ENCODE measurements at regions not wholly inside any gene's neighbourhood (a gene's known extent, or its start where the extent isn't known, plus 50 kb on each side); places are given as distances from the start of the nearest gene placed in this dataset.

- ChIA-PET POLR2A (no interaction called here), CTCF (no interaction called here)
- no peak for DNase-seq (ENCODE audit: unreplicated experiment)
- Mint-ChIP-seq H3K27me3 (ENCODE audit: insufficient read depth, unreplicated experiment) (peaks cover 32% of the 10 kb centered on the region), H3K27ac (ENCODE audit: low read depth, unreplicated experiment) (no peak overlapping the region), H3K4me1 (ENCODE audit: insufficient read depth, unreplicated experiment) (no peaks in the 10 kb centered on the region), H3K4me3 (ENCODE audit: unreplicated experiment) (no peak overlapping the region), H3K36me3 (ENCODE audit: insufficient read depth, unreplicated experiment) (no peaks in the 10 kb centered on the region), H3K9me3 (ENCODE audit: unreplicated experiment) (no peaks in the 10 kb centered on the region)
- no TSS peak for BruUV-seq (replicated peaks)
- intact Hi-C loops (cut with micrococcal nuclease): no loop called here
- TF ChIP-seq CTCF (IDR thresholded peaks at IDR 0.05; ENCODE audit: unreplicated experiment): no peak
Measured at GRCh38 chr12:131611416-131612091, 99.3 kb upstream of the SFSWAP start.

- H3K36me3 Mint-ChIP-seq (ENCODE audit: insufficient read depth, unreplicated experiment): no peaks in the 10 kb centered on the region
- H3K4me3 Mint-ChIP-seq (ENCODE audit: unreplicated experiment): no peak overlapping the region
- intact Hi-C loops (cut with micrococcal nuclease): no loop called here
- no peak overlapping the region for H3K27ac Mint-ChIP-seq (ENCODE audit: low read depth, unreplicated experiment)
- TF ChIP-seq CTCF (IDR thresholded peaks at IDR 0.05; ENCODE audit: unreplicated experiment): no peak
- no peak for DNase-seq (ENCODE audit: unreplicated experiment)
- peaks cover 39% of the 10 kb centered on the region for H3K27me3 Mint-ChIP-seq (ENCODE audit: insufficient read depth, unreplicated experiment)
- no TSS peak for BruUV-seq (replicated peaks)
- ChIA-PET POLR2A (no interaction called here), CTCF (no interaction called here)
- no peaks in the 10 kb centered on the region for H3K9me3 Mint-ChIP-seq (ENCODE audit: unreplicated experiment)
- no peaks in the 10 kb centered on the region for H3K4me1 Mint-ChIP-seq (ENCODE audit: insufficient read depth, unreplicated experiment)
Measured at GRCh38 chr12:131612092-131612755, 98.7 kb upstream of the SFSWAP start.

GRCh38 chr12:131613186-131613585 is 97.7 kb upstream of the SFSWAP start:
- no peaks in the 10 kb centered on the region for H3K36me3 Mint-ChIP-seq (ENCODE audit: insufficient read depth, unreplicated experiment)
- no peak for DNase-seq (ENCODE audit: unreplicated experiment)
- TF ChIP-seq CTCF (IDR thresholded peaks at IDR 0.05; ENCODE audit: unreplicated experiment): no peak
- ChIA-PET POLR2A (no interaction called here), CTCF (no interaction called here)
- no peak overlapping the region for H3K27ac Mint-ChIP-seq (ENCODE audit: low read depth, unreplicated experiment)
- H3K4me1 Mint-ChIP-seq (ENCODE audit: insufficient read depth, unreplicated experiment): no peaks in the 10 kb centered on the region
- H3K9me3 Mint-ChIP-seq (ENCODE audit: unreplicated experiment): no peaks in the 10 kb centered on the region
- intact Hi-C loops (cut with micrococcal nuclease): no loop called here
- no peak overlapping the region for H3K4me3 Mint-ChIP-seq (ENCODE audit: unreplicated experiment)
- no TSS peak for BruUV-seq (replicated peaks)
- peaks cover 43% of the 10 kb centered on the region for H3K27me3 Mint-ChIP-seq (ENCODE audit: insufficient read depth, unreplicated experiment)

- no peak for TF ChIP-seq CTCF (IDR thresholded peaks at IDR 0.05; ENCODE audit: unreplicated experiment)
- ChIA-PET CTCF (no interaction called here), POLR2A (no interaction called here)
- Mint-ChIP-seq H3K36me3 (ENCODE audit: insufficient read depth, unreplicated experiment) (no peaks in the 10 kb centered on the region), H3K27me3 (ENCODE audit: insufficient read depth, unreplicated experiment) (peaks cover 48% of the 10 kb centered on the region), H3K9me3 (ENCODE audit: unreplicated experiment) (no peaks in the 10 kb centered on the region), H3K27ac (ENCODE audit: low read depth, unreplicated experiment) (no peak overlapping the region), H3K4me1 (ENCODE audit: insufficient read depth, unreplicated experiment) (no peaks in the 10 kb centered on the region), H3K4me3 (ENCODE audit: unreplicated experiment) (no peak overlapping the region)
- no TSS peak for BruUV-seq (replicated peaks)
- intact Hi-C loops (cut with micrococcal nuclease): no loop called here
- no peak for DNase-seq (ENCODE audit: unreplicated experiment)
Measured at GRCh38 chr12:131613678-131614077, 97.2 kb upstream of the SFSWAP start.

Data from MCF 10A (cell line).